Endometrium (tissue), 2 donors: ENCODE measurements at regions not wholly inside any gene's neighbourhood (a gene's known extent, or its start where the extent isn't known, plus 50 kb on each side); places are given as distances from the start of the nearest gene placed in this dataset.
"Not testable (repeated sequence)": the region's sequence is repeated elsewhere in the genome, so short reads cannot be mapped to it uniquely, and the experiment has no call there.

Source experiments
- FAIRE-seq: peaks from 2 replicates; lab custom pipeline; 2012; peaks lifted over from hg19 to GRCh38; lab: Jason Lieb, UNC
- donor health status: control.
- donor health status: control.

GRCh38 chr10:52481986-52482555 lies 168.0 kb downstream of the DKK1 start:
- FAIRE-seq: peak; percentile 33

GRCh38 chr10:52483587-52483986 lies 169.5 kb downstream of the DKK1 start:
- no peak for FAIRE-seq

GRCh38 chr10:52484206-52485065 lies 170.4 kb downstream of the DKK1 start:
- peak; percentile 74 for FAIRE-seq

GRCh38 chr10:52485462-52485861 lies 171.4 kb downstream of the DKK1 start:
- no peak for FAIRE-seq

- FAIRE-seq: no peak
These were observed 172.9 kb downstream of the DKK1 start for GRCh38 chr10:52486840-52487611.

GRCh38 chr10:52488606-52489485 lies 174.8 kb downstream of the DKK1 start:
- FAIRE-seq: peak; percentile 82

GRCh38 chr10:52491246-52491995 lies 177.3 kb downstream of the DKK1 start:
- no peak for FAIRE-seq

- no peak for FAIRE-seq
These were observed 185.2 kb downstream of the DKK1 start for GRCh38 chr10:52499281-52499680.

- FAIRE-seq: no peak
These were observed 186.4 kb downstream of the DKK1 start for GRCh38 chr10:52500476-52500875.

- FAIRE-seq: no peak
These were observed 188.2 kb downstream of the DKK1 start for GRCh38 chr10:52502237-52502636.

- not testable (repeated sequence) for FAIRE-seq
These were observed 191.3 kb downstream of the DKK1 start for GRCh38 chr10:52505341-52505740.

GRCh38 chr10:52514481-52514880 lies 200.4 kb downstream of the DKK1 start:
- no peak for FAIRE-seq

- FAIRE-seq: no peak
These were observed 202.9 kb downstream of the DKK1 start for GRCh38 chr10:52517012-52517411.

GRCh38 chr10:52523696-52524095 lies 209.6 kb downstream of the DKK1 start:
- no peak for FAIRE-seq

- FAIRE-seq: no peak
These were observed 211.7 kb downstream of the DKK1 start for GRCh38 chr10:52525761-52526160.

- no peak for FAIRE-seq
These were observed 212.3 kb downstream of the DKK1 start for GRCh38 chr10:52526251-52526823.

- FAIRE-seq: no peak
These were observed 218.7 kb downstream of the DKK1 start for GRCh38 chr10:52532650-52533290.

GRCh38 chr10:52533986-52534385 lies 219.9 kb downstream of the DKK1 start:
- no peak for FAIRE-seq

- FAIRE-seq: no peak
These were observed 225.4 kb downstream of the DKK1 start for GRCh38 chr10:52539463-52539862.

- no peak for FAIRE-seq
These were observed 226.5 kb downstream of the DKK1 start for GRCh38 chr10:52540479-52540984.
